ENCODE measurements at regions not wholly inside any gene's neighbourhood (a gene's known extent, or its start where the extent isn't known, plus 50 kb on each side); places are given as distances from the start of the nearest gene placed in this dataset.
A peak's percentile ranks its signal among the peaks of the same experiment; 100 is the strongest.
"Not testable (repeated sequence)": the region's sequence is repeated elsewhere in the genome, so short reads cannot be mapped to it uniquely, and the experiment has no call there.

DNA sequence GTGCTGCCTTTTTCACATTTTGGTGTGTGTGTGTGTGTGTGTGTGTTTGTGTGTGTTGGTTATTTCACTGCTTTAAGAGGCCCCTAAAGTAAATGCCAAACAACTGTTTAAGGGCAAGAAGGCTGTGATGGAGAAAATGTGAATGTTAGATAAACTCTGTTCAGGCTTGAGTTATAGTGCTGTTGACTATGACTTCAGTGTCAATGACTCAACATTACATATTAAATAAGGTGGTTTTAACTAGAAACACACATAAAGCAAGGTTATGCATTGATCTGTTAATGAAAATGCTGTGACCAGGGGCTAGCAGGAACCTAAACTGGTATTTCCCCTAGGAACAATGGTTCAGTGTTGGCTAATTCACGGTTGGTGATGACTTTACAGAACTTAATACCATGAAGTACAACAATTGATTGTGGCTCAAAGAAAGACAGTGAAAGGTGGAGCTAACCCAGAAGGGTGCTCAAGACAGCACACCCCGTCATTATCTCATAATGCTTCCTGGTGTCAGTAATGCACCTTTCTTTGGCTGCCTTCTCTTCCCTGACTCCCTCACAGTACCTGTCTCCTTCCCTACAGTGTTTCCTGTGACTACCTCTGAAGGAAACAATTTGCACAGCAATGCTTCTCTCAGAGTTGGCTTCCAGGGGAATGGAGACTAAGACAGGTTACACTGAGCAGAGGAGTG lies 116.1 kb downstream of the RIN2 start:
- DNase-seq = no peak

DNA sequence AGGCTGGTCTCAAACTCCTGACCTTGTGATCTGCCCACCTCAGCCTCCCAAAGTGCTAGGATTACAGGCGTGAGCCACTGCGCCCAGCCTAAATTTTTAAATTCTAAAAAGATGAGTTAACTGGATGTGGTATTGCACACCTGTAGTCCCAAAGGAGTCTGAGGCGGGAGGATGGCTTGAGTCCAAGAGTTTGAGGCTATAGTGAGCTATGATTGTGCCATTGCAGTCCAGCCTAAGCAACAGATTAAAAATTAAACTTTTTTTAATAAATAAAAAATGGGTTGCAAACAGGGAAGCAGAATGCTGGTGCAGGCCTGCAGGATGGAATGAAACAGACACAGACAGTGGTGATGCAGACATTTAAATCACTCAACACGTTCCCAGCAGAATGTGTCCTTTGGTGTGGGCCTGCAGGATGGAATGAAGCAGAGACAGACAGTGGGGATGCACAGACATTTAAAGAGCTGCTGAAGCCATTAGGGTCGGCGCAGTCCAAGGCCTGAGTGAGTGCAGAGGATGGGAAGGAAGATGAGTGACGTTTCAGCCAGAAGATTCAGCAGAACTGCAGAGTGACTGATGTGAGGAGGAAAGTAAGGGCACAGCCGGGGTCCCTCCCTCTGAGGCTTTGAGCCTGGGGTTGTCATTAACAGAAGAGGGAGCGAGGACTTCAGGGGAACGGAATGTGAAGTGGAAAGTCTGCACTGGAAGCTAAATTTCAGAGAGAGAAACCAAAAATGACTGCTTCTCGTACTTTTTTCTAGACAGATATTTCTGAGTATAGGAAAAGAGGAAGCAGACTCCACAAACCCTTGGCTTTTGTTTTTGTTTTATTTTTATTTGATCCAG lies 117.5 kb downstream of the RIN2 start:
- peak; percentile 69 for DNase-seq

DNA sequence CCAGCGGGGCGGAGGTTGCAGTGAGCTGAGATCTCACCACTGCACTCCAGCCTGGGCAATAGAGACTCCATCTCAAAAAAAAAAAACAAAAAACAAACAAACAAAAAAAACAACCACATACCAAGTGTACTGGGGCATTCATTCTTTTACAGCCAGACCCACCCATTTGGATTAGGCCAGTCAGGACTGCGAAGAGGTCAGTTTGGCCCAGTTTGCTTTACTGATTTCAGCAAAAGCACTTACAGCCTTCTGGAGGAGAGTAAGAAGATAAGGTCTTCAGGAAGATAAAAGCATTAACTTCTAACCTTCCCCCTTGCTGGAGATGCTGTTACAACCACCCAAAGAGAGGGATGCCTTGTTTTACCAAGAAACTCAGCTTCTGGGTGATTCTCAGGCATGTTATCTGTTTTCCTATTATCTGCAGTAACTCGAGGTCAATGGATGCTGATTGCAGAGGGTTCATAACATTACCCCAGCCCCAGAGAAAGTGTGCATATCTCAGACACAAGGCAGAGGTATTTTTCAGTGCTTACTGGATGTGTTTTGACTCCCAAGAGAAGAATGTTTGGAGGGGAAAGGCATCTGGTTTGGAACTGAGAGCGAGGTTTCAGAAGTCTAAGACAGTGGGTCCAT lies 118.9 kb downstream of the RIN2 start:
- DNase-seq = no peak

DNA sequence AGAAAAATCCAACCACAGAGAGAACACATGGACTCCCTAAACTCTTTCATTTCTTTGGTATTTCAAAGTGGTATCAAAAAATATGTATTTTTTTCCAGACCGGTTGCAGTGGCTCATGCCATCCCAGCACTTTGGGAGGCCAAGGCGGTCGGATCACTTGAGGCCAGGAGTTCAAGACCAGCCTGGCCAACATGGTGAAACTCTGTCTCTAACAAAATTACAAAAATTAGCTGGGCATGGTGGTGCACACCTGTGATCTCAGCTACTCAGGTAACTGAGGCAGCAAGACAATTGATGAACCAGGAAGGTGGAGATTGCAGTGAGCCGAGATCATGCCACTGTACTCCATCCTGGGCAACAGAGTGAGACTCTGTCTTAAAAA lies 121.8 kb downstream of the RIN2 start:
- DNase-seq = not testable (repeated sequence)

DNA sequence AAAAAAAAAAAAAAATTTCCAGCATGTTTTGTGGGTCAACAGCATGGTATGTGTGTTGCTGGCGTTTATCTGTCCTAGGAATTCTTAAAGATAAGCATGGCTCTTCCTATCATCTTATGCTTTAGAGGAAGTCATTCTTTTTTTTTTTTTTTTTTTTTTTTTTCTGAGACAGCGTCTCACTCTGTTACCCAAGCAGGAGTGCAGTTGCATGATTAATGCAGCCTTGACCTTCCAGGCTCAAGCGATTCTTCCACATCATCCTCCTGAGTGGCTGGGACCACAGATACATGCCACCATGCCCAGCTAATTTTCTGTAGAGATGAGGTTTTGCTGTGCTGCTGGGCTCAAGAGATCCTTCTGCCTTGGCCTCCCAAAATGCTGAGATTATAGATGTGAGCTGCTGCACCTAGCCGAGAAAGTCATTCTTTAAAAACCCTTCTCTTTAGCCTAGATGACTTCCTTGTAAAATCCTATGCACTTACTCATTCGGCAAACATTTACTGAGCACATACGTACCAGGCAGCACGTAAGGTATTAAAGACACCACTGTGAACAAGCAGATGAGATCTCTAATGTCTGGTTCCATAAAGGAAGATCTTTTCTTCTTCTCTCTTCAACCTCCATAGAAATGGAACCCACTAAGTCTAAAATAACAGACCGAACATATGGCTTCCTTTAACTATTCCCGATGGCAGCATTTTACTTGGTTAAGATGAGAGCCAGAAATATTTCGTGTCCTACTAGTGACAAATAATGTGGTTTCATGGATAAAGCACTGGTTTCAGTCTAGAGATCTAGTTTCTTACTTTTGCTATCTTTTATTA lies 122.4 kb downstream of the RIN2 start:
- no peak for DNase-seq

DNA sequence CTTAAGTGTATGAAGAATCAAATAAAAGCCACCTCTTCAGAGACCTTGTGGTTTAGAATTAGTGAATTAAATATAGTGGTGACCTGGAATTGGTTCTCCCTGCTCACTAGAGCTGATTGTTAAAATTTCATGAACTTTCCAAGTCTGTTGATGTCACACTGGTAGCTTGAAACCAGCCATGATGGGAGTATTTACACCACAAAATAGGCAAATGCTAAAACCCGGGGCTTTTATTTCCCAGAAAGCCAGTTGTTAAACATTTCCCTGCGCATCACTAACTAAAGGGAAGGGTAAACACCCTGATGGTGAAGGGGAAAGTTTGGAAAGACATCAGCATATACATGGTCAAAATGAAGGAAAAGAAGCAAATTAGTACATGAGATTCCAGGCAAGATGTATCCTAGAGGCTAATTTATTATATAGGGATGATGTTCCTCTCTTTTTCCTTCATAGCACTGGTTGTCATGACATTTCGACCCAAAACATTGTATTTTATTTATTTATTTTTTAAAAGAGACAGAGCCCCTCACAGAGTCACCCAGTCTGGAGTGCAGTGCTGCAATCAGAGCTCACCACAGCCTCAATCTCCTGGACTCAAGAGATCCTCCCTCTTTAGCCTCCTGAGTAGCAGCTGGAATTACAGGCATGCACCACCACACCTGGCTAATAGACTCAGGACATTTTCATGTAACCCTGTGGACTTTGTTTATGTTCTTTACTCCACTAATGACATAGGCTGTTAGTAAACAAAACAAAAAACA lies 123.2 kb downstream of the RIN2 start:
- DNase-seq = no peak

DNA sequence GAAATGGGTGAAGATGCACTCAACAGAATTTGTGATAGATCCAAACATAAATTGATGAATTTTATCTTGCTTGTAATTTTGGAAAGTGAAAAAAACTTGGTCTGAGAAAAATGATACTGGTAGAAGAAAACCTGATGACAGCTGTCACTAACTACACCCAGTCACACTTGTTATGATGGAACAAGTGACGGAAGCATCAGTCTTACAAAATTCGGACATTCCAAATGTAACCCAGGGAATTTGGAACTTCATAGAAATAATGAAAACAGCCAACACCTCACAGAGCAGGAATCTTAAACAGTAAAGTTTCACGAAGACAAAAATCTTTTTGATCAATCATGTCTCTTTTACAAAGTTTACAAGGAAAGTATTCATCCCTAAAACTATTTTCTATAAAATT lies 123.9 kb downstream of the RIN2 start:
- DNase-seq = no peak

DNA sequence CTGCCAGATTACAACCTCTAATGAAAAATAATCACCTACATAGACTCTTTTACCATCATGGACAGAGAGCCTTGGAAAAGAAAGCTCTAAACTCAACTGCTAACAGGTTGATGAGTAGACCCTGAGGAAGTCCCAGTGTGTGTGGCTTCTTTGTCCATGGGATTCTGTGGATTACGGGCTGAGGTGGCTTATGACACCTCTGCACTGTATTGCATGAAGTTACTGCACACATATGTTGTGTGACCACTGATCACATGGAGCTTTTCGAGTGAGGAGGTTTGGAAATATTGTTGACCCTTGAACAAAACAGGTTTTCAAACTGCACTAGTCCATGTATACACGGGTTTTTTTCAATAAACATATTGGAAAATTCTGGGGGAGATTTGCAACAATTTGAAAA lies 124.4 kb downstream of the RIN2 start:
- no peak for DNase-seq

DNA sequence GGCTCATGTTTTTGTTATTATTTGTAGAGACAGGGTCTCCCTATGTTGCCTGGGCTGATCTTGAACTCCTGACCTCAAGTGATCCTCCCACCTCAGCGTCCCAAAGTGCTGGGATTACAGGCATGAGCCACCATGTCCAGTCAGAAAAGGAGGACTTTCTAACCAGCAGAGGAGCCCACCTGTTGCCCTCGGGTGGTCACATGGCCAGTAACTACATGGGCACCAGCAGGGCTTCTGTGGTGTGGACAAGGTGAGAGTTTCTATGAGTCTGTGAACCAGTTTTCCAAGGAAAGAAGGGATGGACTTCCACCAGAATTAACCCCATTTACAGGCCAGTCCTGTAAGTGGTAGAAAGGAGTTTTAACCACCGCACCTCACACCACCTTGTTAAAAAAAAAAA lies 125.4 kb downstream of the RIN2 start:
- no peak for DNase-seq

DNA sequence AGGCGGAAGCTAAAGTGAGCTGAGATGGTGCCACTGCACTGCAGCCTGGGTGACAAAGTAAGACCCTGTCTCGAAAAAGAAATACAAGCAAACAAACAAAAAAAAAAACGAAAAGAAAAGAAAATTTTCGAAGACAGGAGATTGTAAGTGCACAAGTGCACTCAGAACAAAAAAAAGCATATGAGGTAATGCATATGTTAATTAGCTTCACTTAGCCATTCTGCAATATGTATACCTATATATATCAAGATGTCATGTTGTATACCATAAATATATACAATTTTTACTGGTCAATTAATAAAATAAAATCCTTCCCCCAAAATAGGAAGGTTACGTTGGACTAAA lies 127.5 kb downstream of the RIN2 start:
- no peak for DNase-seq

DNA sequence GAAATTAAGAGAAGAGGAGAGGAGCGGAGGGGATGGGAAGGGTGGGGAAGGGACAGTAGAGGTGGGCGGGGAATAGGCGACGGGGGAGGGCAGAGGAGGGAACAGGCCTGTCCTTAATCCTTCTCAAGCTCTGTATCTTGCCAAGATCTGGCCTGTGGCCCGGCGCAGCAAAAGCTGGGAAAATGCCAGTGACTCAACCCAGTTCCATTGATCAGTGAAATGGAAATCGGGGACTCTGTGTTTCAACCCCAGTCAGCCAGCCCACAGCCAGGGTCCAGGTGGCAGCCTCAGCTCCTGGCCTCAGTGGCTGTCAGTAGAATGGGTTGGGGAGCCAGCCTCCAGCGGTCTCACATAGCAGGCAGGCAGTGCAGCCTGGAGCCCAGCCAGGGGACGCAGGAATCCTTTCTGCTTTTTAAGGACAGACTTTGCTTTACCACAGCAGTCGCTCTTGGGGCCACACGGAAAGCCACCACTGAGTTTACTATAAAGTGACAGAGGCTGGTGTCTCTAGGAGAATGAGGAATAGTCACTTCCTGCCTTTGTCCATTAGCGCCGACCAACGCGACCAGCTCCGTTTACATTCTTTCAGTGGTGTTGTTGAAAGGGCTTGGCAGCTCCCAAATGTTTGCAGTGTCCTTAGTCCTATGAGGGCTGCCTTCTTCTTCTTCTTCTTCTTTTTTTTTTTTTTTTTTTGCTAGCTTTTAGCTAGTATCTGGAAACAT lies 128.0 kb downstream of the RIN2 start:
- peak; percentile 67 for DNase-seq

DNA sequence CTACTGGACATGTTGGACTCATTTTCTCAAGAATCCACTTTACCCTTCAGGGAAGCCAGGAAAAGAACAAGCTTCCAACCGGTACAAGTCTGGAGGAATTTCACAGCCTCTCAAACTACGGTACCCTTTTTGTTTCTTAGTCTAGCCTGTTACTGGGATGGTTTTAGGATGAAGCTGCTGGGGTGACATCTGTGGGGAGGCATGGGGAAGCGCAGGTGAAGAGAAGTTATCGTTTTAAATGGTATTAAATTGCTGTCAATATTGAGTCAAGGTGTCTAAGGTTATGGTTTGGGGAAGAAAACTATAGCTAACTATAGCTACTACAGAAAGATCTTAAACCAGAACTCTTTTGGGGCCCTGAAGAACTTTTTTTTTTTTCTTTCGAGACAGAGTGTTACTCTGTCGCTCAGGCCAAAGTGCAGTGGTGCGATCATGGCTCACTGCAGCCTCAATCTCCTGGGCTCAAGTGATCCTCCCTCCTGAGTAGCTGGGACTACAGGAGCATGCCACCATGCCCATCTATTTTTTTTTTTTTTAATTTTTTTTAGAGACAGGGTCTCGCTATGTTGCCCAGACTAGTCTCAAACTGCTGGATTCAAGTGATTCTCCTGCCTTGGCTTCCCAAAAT lies 128.7 kb downstream of the RIN2 start:
- DNase-seq = no peak

DNA sequence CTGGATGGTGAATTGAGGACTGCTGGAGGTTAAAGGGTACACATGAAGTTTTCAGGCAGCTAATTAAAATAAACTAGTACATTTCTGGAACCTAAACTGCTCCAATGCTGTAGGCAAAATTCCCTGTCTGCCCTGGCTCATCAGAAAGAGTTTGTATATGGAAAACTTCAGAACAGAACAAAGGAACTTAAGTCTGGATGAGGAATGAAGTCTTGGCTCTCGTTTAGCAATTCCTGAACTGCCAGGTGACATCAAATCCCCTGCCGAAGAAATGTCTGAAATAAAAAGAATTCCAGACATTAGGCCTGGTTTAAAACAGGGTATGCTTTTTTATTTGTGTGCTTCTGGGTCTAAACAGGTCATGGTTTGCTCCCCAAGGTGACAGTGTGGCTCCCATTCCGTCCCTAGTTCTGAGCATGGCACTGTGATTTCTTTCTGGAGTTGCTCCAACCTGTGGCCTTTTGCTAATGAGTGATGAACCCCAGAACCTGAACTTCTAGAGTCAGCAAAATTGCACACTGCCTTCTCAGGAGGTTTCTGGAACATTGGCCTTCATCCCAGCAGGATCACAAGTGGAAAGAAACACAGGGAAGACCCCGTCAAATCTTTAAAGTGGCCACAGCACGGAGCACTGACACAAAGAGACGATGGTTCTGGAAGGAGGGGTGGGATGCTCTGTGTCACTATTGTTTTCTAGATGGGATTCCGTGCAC lies 129.4 kb upstream of the NAA20 start:
- peak; percentile 49 for DNase-seq

DNA sequence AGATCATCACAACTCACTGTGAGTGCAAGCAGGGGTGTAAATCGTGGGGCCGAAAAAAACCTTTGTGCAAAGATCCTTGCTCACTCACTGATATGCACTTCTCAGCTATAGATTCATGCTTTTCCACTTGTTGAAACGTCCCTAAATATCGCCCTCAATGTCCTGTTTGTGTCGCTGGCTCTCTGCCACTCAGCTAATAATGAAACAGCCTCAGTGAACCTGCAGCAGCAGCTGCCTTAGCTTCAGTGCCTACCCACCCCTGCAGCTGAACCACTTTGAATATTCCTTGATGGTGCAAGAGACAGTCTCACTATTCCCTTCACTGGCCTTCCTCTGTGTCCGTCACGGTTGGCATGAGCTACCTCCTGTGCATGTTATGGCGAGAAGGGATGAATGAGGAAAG lies 128.9 kb upstream of the NAA20 start:
- DNase-seq = peak; percentile 57

DNA sequence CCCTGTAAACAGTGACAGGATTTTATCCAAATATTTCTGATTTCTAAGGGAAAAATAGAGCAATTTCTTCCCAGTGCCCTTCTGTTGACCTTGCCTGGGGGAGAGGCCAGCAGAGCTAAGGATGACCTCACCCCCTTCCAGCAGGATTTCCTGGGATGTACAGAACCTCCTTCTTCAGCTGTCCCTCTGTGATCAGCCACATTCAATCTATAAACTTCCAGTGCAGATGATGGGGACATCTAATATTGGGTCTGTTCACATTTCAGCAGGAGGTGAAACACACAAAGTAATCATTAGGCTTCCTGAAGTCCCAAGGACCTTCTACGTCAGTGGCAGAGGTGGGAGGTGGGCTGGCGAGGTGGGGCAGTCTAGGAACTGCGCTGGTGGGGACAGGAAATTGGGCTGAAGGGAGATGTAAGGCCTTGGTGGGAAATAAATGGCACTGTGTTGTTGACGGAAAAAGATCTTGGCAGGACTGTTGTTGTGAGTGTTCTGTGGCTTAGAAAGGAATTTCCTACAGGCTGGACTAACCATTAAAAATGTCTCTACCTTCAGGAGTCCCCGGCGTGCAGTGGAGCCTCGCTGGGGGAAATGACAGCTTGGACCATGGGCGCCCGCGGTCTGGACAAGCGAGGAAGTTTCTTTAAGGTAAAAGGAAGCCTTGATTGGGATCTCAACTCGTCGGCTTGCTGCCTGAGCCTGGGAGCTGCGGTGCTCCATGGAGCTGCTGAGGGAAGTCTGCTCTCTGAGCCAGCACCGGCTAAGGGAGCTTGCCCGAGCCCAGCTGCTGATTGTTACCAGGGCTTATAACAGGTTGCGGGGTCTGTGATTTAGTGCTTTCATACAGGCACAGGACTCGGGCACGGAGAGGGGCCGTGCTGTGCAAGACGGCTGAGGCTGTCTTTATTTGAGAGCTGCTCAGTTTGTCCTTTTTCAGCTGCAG lies 127.9 kb upstream of the NAA20 start:
- DNase-seq = peak; percentile 77

DNA sequence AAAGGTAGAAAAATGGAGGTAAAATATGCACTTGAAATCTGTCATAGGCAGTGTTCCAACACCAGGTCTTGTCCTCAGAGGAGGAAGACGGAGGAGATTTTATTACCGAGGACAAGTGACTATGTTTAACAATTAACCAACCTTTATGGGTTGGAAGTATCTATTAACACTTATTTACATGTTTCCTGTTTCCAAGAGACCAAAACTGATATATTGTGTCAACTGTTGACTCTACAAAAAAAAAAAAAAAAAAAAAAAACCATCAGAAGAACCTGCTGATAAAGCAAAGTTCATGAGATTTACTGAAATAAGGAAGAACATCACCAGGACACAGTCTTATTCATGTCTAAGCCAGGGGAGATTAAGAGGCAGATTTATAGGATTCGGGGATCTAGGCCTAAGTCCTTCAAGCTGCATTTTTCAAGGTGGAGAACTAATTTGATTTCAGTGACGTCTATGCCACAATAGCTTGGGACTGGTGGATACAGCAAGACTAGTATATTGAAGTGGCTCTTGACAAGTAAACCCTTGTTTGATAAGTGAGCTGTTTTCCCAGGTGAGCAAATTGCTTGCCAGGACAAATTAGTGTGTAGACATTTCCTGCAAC lies 126.6 kb upstream of the NAA20 start:
- no peak for DNase-seq

DNA sequence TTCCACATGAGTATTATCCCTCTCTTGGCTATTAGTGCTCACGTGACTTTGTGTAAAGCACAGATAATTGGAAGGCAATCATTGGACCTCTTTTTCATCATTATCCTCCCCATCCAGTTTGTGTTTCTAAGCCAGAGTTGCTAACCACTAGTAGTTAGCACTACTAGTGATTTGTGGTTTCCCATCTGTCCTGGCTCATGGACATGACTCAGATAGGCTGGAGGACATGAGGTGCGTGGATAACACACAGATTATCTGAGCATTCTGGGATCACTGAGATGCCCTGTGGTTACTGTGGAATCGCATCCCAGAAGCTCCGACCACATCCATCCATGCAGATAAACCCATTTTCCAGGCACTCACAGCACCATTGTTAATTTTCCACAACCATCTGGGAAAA lies 123.8 kb upstream of the NAA20 start:
- no peak for DNase-seq

DNA sequence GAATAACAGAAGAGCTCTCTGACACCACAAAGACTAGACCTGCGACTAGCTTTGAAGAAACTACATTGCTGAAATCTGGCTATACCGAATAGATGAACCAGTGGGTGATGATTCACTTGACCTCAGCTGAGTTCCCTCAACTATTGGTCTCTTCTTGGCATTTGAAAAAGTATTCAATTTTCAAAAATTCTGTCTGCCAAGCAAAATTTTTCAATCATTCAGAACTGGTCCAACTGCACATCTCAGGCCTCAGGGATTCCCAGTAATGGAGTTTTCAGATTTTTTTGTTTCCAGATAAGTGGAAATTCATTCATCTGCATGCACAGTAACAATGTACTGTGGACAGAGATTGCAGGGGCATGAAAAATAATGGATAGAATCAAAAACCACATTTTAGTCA lies 121.4 kb upstream of the NAA20 start:
- no peak for DNase-seq

DNA sequence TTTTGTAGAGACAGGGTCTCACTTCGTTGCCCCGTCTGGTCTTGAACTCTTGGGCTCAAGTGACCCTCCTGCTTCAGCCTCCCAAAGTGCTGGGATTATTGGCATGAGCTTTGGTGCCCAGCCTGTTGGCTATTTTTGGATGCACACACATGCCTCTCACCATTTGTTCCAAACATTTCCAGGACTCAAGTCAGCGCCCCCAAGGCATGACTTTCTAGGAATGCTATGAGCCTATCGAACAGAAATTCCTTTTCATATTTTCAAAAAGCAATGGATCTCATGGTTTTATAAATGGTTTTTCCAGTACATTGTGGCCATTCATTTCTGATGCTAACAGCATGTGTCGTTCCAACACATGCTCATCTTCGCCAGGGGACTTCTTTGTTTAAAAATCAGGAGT lies 119.3 kb upstream of the NAA20 start:
- no peak for DNase-seq

All from right forelimb (tissue), 1 donor.